ENCODE measurements at regions not wholly inside any gene's neighbourhood (a gene's known extent, or its start where the extent isn't known, plus 50 kb on each side); places are given as distances from the start of the nearest gene placed in this dataset.

GRCh38 chr20:24160563-24161281 is 172.1 kb upstream of the GGTLC1 start:
- ATAC-seq (peak in 3 of 4 donors; percentile 48 to 84 (median 73)), DNase-seq (peak in 3 of 5 donors; percentile 14 to 42 (median 39))
- no peaks in the 10 kb centered on the region for H3K36me3 ChIP-seq
- no peaks in the 10 kb centered on the region for H3K27me3 ChIP-seq
- H3K4me1 ChIP-seq = peaks cover 0 to 5% (median 0%) of the 10 kb centered on the region in 12 donors
- WGBS, 4 donors = 28 to 32% (median 30%) methylated on average over 5 of the region's 5 CpGs
- peaks cover 0 to 4% (median 0%) of the 10 kb centered on the region in 12 donors for H3K9me3 ChIP-seq
- no peak overlapping the region for H3K27ac ChIP-seq
- intact Hi-C loops (cut with DNase I) = loop anchor here in 7 of 10 donors (2.0 to 10.0 kb wide), 6 partner anchors 620 to 904 kb away; no protein-coding TSS in a partner anchor
- H3K4me3 ChIP-seq = no peak overlapping the region
- TF ChIP-seq POLR2A (IDR thresholded peaks at IDR 0.05) = no peak
- TF ChIP-seq CTCF (IDR thresholded peaks at IDR 0.05) = peak; percentile 49 to 88 (median 70)

- H3K27ac ChIP-seq = no peak overlapping the region
- peaks cover 0 to 4% (median 0%) of the 10 kb centered on the region in 12 donors for H3K9me3 ChIP-seq
- intact Hi-C loops (cut with DNase I) = loop anchor here in 2 of 10 donors (5.0 kb wide), 2 partner anchors 614 to 759 kb away; no protein-coding TSS in a partner anchor
- H3K4me3 ChIP-seq = no peak overlapping the region
- H3K27me3 ChIP-seq = no peaks in the 10 kb centered on the region
- H3K36me3 ChIP-seq = no peaks in the 10 kb centered on the region
- TF ChIP-seq CTCF (IDR thresholded peaks at IDR 0.05) (no peak), POLR2A (IDR thresholded peaks at IDR 0.05) (no peak)
- DNase-seq = peak in 1 of 5 donors; percentile 43
- WGBS, 4 donors = 11 to 22% (median 15%) methylated on average over 2 of the region's 2 CpGs
- H3K4me1 ChIP-seq = peaks cover 0 to 5% (median 0%) of the 10 kb centered on the region in 12 donors
- ATAC-seq = no peak
Observed at GRCh38 chr20:24158281-24158680, 169.7 kb upstream of the GGTLC1 start.

- TF ChIP-seq CTCF (IDR thresholded peaks at IDR 0.05) (no peak), POLR2A (IDR thresholded peaks at IDR 0.05) (no peak)
- WGBS, 4 donors = 76 to 86% (median 82%) methylated on average over 4 of the region's 4 CpGs
- Histone ChIP-seq H3K9me3 (no peaks in the 10 kb centered on the region), H3K27ac (no peak overlapping the region), H3K36me3 (no peaks in the 10 kb centered on the region), H3K4me3 (no peak overlapping the region), H3K4me1 (peaks cover 0 to 10% (median 0%) of the 10 kb centered on the region in 12 donors), H3K27me3 (no peaks in the 10 kb centered on the region)
- DNase-seq (no peak), ATAC-seq (no peak)
- intact Hi-C loops (cut with DNase I) = loop anchor here in 2 of 10 donors (5.0 kb wide), 2 partner anchors 615 to 760 kb away; no protein-coding TSS in a partner anchor
Observed at GRCh38 chr20:24157213-24157612, 168.6 kb upstream of the GGTLC1 start.

Data from heart left ventricle (tissue), 16 donors.